GM19240 (cell line): ENCODE measurements at regions not wholly inside any gene's neighbourhood (a gene's known extent, or its start where the extent isn't known, plus 50 kb on each side); places are given as distances from the start of the nearest gene placed in this dataset.
A peak's percentile ranks its signal among the peaks of the same experiment; 100 is the strongest.

Experiments used
- DNase-seq: peaks from one replicate; pipeline ENCODE4 v3.0.0; 2011; ENCODE audit warnings: low spot score; ENCODE audit not compliant: insufficient read length

DNA sequence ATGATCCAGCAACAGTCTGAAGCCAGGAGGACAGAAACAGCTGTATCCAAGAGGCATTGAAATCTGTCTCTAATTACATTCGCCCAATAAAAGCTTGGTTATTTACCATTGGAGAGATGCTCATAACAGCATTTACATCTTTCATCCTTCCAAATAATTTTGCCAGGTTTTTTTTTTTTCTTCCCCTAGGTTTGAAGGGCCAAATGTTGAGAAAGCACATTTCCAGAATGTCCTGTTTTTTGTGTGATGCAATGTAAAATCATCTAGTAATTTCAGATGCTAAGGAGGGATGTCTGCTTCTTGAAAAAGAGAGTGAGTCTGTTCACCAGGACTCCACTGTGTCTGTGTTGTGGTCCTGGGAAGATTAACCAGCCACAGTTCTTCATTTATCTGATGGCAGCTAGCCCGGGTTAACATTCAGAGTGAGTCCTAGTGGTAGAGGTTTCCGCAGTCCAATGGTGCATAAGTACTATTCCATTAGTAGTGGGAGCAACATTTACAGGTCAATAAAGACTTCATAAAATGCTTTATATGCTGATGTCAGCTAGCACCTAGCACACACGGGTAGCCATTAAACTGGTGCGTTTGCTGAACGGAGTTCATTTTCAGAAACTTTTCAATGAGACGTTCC lies 406.8 kb downstream of the STIM2 start:
- no peak for DNase-seq

DNA sequence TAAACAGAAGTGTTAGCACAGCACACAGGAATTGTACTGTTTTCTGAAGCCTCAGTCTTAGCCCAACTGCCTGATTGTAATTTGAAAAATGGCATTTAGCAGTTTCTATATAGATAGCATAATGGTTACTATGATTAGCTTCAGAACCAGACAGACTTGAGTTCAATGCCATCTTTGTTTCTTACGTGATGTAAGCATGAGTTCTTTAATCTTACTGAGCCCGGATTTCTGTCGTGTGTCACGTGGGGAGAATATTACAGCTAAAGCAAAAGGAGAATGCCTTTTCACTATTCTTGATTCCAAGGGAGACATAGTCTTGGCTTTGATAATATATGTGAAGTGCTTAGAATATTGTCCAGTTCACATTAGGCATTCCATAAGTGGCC lies 407.3 kb downstream of the STIM2 start:
- DNase-seq: no peak

DNA sequence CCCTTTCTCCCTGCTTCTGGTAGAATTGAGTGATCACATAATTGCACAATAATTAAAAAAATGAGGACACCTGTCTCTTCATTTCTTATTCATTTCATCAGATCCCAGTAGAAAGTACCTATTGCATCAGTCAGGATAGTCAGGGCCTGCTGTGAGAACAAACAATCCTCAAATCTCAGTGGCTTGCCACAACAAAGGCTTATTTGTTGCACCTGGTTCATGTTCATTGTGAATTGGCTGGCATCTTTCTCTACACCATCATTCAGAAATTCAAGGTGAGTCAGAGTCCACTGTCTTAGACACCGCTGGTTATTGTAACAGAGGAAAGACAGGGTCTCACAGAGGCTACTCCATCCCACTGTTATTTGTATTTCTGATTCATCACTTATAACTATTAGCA lies 409.8 kb downstream of the STIM2 start:
- DNase-seq: no peak

DNA sequence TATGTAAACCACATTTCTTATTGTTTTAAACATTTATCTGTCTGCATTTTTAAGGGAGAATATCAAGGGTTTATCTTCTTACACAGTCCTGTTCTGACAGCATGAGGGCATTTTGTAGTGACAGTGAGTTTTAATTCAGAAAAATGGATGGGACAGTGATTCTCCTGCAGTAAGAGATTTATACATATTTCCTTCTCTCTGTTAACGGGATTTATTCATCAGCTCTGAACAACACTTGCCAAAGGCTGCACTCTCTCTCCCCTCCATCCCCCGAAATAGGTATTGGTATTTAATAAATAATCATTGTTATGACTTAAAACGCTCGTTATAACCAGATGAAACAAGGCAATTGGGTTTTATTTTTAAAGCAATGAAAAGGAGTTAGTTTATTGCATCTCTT lies 410.9 kb downstream of the STIM2 start:
- no peak for DNase-seq

DNA sequence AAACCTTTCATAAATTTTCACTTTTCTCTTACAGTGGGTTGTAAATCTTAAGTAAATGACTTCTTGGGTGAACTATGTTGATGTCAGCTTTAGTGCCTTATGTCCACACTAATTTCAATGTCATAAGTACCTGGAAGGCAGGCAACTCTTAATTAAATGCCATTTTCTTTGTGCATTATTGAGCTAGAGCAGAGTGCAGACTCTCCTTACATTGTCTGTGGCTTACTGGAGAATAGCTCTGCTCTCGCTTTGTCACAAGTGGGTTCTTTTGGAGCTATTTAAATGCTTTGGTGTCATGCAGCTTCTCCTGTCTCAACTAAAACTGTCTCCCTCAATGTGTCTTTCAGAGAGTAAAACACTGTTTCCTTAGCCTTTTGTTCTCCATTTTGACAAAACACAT lies 411.6 kb downstream of the STIM2 start:
- DNase-seq: no peak

DNA sequence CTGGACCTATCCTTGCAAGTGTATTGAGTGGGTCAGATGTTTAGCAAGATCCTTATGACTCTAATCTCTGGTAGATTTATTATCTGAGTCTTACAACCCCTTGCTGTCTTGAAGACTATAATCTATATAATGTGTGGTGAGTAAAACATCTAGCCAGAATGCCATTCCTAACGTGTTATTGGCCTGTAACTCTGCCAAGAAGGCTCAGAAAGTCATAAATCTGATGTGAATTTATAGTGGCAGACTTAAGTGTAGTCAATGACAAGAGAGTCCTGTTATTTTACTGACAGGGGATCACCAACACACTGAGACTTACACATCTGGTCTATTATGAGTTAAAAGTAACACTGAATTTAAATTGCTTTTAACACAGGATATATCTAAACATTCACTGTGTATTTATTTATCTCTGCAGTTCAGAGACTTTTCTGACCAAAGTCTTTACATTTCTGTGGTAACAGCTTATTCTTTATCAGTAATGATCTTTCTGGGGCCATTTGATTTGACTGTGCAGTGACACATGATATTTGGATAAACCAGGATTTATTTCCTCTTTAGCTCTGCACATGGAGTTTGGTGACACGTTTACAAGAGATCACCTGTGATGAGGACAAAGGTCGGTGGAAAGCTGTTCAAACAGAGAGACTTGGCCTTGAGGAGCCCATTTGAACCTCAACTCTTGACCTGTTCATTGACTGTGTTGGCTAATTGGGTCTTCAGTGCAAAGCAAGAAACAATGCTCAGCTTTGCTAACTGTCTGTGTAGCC lies 415.8 kb downstream of the STIM2 start:
- no peak for DNase-seq

DNA sequence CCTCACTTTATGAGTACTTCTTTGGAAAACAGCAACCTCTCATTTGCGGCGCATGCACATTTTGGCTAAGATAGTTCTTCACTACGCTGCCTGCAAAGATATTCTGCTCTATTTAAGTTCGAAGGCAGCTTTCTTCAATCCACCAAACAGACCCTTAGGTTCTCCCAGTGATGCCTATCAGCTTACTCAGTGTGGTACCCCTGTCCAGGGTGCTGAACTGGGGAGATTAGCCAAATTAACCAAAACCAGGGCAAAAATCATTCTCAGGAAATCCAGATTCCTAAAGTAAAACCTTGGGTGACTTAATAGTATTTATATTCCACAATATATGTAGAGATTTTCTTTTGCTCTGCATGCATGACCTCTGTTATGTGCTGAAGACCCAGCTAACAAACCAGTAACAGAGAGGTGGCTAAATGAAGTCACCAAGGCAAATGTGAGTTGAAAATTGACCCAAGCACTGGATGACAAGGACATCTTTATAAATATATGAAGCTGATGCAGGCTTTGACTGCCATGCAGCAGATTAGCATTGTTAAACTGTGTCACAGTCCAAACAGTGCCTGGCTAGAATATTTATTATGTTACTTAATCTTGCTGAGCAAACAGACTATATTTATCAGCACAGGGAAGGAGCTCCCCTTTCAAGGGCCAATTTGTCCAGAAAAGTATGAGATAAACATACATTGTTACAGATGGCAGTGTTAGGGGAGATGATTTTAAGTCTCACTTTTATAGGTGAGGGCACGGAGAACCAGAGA lies 418.2 kb downstream of the STIM2 start:
- no peak for DNase-seq

DNA sequence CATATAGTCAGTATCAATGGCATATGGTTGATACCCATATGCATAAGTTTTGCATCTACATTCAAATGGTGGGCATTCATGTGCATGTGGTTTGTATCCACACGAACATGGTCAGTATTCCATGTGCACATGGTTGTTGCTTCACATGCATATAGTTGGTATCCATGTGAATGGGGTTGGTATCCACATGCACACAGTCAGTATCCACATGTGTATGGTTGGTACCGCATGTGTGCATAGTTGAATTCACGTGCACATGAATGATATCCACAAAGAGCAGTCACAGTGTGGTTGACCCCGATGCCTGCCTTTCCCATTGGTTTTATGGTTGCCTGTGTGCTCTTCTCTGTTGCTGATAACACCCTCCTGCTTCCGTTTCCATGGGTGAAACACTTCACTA lies 427.9 kb downstream of the STIM2 start:
- DNase-seq: no peak

DNA sequence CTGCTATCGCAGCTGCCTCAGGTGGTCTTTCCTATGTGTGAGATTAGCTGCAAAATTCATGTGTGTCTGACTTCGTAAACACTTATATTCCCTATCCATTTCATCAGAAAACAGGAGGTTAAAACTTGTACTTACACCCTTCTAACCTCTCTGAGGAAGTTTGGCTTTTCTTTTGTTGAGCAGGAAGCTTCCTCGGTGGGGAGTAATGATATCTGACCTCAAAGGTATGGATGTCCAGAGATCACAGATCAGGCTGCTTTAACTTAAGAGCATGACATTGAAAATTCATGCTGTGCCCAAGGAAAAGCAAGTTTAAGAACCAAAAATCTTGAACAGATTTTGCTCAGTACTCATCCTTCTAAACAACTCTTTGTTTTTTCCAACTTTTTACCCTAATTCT lies 429.1 kb downstream of the STIM2 start:
- DNase-seq: no peak

DNA sequence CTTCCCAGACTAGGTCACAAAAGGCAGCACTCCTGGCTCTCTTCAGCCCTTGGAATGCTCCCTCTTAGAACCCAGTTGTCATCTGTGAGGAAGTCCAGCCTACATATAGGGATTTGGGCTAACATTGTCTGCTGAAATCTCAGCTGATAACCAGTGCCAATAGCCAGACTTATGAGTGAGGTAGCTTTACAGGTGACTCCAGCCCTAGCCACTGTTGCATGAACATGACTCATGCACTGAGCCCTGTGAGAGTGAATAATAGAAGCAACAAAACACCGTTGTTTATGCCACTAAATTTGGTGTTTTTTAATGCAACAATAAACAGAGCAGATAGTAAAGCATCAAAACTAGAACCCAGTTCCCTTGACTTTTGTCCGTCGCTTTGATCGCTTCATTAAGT lies 433.2 kb downstream of the STIM2 start:
- no peak for DNase-seq

DNA sequence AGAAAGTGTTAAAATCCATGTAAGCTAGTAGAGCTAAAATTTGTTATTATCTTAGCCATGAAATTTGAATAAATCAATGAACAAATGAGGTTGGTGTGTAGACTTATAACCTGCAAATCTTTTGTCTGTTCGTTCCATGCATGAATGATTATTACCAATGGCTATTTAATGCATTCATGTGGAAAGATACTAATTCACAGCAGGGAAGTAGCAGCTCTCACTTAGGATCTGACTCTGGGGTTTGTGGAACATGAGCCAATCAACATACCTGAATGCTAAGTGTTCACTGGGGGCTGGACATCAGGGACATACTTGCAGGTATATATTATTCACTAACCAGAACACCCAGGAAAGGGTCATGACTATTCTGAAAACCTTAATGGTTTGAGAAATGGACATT lies 444.1 kb downstream of the STIM2 start:
- no peak for DNase-seq

DNA sequence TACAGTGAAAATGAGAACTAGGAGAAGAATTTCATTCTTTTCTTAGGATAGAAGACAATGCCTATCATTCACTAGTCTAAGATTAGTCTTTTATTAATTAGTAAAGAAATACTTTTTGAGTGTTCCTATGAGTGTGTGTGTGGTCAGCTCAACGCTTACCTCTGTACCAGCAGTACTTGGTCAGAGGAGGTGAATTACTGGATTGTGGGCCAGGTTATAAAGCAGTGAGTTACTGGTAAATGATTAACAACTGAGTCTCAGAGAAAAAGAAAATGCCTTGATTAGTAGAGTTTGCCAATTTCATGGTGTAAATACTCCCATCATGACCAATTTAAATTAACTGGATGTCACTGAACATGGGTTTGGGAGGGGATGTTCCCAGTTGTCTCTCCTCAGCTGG lies 444.6 kb downstream of the STIM2 start:
- no peak for DNase-seq

DNA sequence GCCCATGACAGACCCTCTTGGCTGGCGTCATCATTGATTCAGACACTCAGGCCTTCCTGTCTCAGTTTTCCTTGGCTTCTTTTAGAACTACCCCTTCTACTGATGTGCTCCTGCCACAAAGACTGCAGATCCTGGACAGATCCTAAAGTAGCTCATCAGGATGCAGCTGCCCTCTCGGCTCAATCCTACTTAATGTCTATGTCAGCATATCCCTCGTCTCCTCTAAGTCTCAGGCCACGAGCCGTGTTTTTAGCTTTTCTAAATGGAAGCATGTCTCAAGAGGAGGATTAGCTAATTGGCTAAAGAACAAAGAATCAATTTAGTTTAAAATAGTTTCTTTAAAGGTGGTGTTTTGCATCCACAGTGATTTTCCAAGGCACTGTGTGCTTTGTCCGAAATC lies 447.7 kb downstream of the STIM2 start:
- DNase-seq: no peak

DNA sequence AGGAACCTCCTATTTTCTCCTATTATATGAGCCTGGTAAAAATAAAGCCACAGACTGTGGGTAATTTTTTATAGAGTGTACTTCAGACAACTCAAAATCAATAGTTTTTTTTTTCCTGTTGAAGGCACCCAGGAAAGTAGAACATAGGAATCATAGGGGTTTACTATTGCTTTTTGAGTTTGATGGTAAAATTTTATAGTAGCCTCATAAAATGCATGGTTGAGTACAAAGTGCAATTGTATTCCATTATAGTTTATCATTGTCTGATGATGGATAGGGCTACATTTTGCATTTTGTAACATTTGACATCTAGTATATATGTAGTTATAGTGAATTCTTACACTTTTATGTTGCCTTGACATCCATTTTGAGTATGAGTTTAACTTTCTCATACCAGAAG lies 455.0 kb downstream of the STIM2 start:
- no peak for DNase-seq

DNA sequence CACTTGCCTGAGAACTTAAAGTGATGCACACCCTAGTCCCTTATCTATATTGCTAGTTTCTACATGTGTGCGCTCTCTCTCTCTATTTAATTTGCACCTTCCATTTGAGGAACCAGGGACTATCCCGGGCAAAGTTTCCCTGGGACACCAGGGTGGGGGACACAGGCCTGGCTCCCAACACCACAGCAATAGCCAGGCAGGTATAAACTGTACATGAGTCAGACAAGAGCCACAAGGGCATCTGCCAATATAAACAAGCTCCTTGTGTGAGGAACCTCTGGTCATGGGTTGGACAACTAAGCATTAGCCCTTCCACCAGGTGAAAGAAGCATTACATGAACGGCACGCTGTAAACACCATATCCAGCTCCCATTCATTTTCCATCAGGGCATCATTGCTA lies 455.5 kb downstream of the STIM2 start:
- DNase-seq: no peak

DNA sequence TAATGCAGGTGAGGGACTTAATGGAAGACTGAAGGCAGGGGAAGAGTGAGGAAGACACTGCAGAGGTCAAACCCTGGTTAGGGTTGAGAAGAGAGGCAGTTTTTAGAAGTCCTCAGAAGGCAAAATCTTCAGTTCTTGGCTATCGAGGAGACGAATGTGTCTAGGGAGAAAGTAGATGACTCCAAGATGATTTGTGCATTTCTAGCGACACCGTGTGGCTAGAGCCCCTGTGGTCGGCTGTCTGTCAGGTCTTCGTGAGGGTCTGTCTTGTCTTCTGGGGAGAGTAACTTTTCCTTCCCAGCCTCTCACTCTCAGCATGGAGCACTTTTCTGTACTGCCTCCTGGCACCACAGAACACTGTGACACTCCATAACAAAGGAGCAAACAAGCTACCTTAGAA lies 458.1 kb downstream of the STIM2 start:
- DNase-seq: peak; percentile 6

DNA sequence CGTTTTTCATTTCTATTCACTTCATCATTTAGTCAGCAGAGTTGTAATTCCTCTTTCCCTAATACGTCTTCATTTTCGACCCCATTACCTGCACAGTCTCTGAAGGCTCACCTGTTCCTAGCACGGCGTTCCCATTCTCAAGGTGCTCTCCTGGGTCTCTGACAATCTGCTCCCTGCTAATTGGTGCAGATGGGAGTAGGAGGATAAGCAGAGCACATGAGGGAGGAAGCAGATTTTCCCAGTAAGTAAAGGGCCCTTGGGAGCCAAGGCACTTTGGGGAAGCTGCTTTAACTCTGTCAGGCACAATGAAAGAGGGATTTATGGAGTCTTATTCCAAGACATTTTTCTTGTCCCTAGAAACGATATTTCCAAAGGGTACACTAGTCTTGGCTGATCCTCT lies 466.4 kb downstream of the STIM2 start:
- no peak for DNase-seq

DNA sequence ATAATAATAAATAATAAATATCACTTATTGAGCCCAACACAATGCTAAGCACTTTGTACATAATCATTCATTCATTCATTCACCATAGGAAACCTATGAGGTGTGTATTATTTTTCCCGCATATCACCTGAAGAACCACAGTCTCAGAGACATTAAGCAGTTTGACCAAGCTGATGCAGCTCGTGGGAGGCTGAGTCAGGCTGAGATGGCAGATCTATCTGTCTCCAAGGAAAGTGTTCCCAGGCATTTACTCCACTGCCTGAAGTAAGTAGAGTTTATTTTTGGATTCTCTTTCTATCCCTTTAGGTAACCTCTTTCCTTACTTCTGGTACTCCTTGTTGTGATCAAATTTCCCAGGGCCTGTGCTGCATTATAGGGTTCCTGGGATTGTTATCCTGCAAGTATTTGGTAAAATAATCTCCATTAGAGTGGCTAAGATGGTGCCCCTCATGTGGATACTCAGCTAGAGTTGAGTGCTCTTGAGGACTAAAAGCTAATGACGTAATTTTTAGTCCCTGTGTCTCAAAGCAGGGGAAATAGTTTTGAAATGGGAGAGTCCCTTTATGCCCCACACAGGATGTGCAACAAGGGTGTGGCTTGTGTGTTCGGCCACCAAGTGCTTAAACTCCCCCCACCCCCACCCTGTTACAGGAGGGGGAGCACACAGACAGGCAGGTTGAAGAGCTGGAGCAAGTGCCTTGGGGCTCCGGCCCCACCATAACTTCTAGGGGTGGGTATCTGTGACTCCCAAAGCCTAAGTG lies 467.0 kb downstream of the STIM2 start:
- no peak for DNase-seq

DNA sequence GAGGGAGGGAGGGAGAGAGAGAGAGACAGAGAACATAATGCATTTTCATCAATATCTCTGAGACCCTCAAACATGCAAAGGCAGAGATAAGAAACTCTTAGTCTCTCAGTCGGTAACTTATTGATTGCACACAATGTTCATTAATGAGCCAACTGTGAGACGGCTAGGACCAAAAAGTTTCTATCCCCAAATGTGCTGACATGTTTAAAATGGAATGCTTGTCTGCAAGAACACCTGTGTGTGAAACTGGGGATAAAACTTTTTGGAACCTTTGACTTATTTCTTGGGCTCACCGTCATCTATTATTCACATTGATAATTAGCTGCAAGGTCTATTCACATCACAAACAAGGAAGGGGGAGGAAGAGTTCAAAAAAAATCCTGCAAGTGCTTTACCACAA lies 477.9 kb downstream of the STIM2 start:
- DNase-seq: no peak

DNA sequence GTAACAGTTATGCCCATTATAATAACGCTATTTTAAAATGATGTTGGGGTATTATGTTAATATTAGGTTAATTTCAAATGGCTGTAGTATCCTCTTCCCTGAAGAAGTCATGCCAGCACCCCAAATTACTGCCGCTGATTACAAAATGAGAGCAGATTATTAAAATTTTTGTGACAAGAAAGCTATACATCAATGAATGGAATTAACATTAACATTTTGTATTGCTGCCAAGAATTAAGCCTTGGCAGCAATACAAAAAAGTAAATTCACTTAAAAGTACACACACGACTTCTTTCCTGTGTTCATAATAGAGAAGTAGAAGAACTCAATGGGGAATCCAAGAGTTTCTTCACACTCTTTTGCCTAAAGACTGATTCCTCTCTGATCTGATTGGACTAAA lies 482.8 kb downstream of the STIM2 start:
- DNase-seq: no peak

DNA sequence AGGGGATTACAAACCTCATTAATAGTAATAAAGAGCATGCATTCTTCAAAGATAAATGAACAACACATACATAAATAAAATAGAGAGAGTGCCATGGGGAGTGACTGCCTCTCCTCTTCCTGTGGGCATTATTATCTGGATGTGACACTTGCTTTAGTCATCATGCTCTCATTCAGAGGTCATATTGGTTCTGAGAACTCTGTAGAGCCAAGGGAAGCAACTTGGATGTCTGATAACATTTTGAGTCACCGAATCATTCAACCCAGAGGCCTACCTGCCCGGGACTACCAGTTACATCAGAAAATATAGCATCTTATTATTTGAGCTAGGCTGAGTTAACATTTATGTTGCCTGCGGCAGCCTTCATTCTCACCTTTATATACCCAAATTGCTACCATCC lies 489.5 kb downstream of the STIM2 start:
- no peak for DNase-seq

DNA sequence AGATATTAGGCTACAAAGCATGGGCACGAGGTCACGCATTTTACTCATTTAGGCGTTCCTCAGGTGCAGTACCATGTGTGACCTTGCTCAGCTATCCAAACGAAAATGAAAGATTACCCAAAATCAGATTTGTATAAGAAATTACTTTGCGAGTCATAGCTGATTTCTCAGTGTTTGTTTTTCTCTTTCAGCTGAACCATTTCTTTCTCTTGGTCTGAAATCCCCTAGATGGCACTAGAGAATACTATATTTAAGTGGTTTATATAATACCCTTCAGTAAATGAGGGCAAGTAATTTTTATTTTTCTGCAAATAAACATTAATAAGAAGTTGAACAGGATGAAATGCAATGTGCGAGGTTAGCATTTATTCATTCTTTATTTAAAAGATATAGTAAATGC lies 496.6 kb downstream of the STIM2 start:
- DNase-seq: no peak
